Stomach (tissue), 8 donors: ENCODE measurements at regions not wholly inside any gene's neighbourhood (a gene's known extent, or its start where the extent isn't known, plus 50 kb on each side); places are given as distances from the start of the nearest gene placed in this dataset.
A peak's percentile ranks its signal among the peaks of the same experiment; 100 is the strongest.

Source experiments
- DNase-seq, 2 donors: peaks; one replicate each; pipeline versions ENCODE4 v3.0.0 to v3.0.0-alpha.2; 2013 to 2019
- H3K27ac ChIP-seq, 5 donors: fragments of 200-600 bp in 4 of 5; sonication (generic) in 4 of 5; one replicate each; pipeline ENCODE4 v1.5.1; 2013 to 2019; ENCODE audit warnings: mild to moderate bottlenecking in 1 of 5, moderate library complexity in 1 of 5
- H3K27me3 ChIP-seq, 3 donors: fragments of 200-600 bp; sonication (generic); one replicate each; pipeline ENCODE4 v1.5.1; 2017 to 2019; ENCODE audit warnings: mixed run types in 1 of 3
- H3K36me3 ChIP-seq, 4 donors: fragments of 200-600 bp; sonication (generic); 1 replicate in 3 of 4; 2 replicates in 1 of 4; pipeline ENCODE4 v1.5.1; 2016 to 2019
- H3K4me1 ChIP-seq, 4 donors: fragments of 200-600 bp; sonication (generic); one replicate each; pipeline ENCODE4 v1.5.1; 2016 to 2019
- H3K4me3 ChIP-seq, 4 donors: fragments of 200-600 bp; sonication (generic) in 3 of 4; one replicate each; pipeline ENCODE4 v1.5.1; 2016 to 2019; ENCODE audit warnings: mild to moderate bottlenecking in 1 of 4
- H3K9me3 ChIP-seq, 4 donors: fragments of 200-600 bp; sonication (generic); one replicate each; pipeline ENCODE4 v1.5.1; 2016 to 2019
- CTCF ChIP-seq, 7 experiments: fragments of 450-650 bp in 4 of 7; fragments of 200-600 bp in 3 of 7; sonication (generic) in 3 of 7; IDR thresholded peaks; one replicate each; pipeline ENCODE4 v1.5.1; 2016 to 2019; ENCODE audit warnings: antibody characterized with exemption in 7 of 7, control low read depth in 2 of 7, mild to moderate bottlenecking in 1 of 7
- EP300 ChIP-seq: sonication (generic); formaldehyde crosslinking; IDR thresholded peaks from one replicate; pipeline ENCODE4 v1.6.1; 2017; ENCODE audit warnings: antibody characterized with exemption
- POLR2A ChIP-seq, 4 donors: fragments of 450-650 bp; IDR thresholded peaks; one replicate each; pipeline ENCODE4 v1.6.1; 2016; ENCODE audit warnings: antibody characterized with exemption in 4 of 4, control low read depth in 2 of 4, mild to moderate bottlenecking in 1 of 4, moderate library complexity in 1 of 4
- POLR2AphosphoS5 ChIP-seq, 3 donors: sonication (generic); formaldehyde crosslinking; IDR thresholded peaks; one replicate each; pipeline ENCODE4 v1.6.1; 2016; ENCODE audit warnings: antibody characterized with exemption in 3 of 3
- WGBS, 5 donors: extraction: QIAGEN DNeasy Blood & Tissue Kit in 3 of 5; methylation state at CpG; one replicate each; pipeline versions ENCODE4 v1.1.5 to v1.1.7; 2013 to 2018; 5-methylcytosine and 5-hydroxymethylcytosine counted together
- intact Hi-C: fragments of 100-400 bp; cut with DNase I; formaldehyde crosslinking; loops from one replicate; pipeline ENCODE4 v1.15.1; 2023; ENCODE audit warnings: low total_unique reads
- donor health status: healthy with polysubstance abuse.
- donor health status: Bipolar disorder and iron deficiency.
- donor health status: healthy.

- Histone ChIP-seq H3K4me3 (no peak overlapping the region), H3K27ac (no peak overlapping the region), H3K4me1 (peaks cover 0 to 10% (median 4%) of the 10 kb centered on the region in 4 donors), H3K27me3 (peaks cover 0 to 14% (median 0%) of the 10 kb centered on the region in 3 donors), H3K9me3 (no peaks in the 10 kb centered on the region), H3K36me3 (no peaks in the 10 kb centered on the region)
- TF ChIP-seq POLR2AphosphoS5 (IDR thresholded peaks at IDR 0.05): no peak
- TF ChIP-seq CTCF (IDR thresholded peaks at IDR 0.05): no peak
- TF ChIP-seq POLR2A (IDR thresholded peaks at IDR 0.05): no peak
- TF ChIP-seq EP300: no peak
- 68 to 79% (median 73%) methylated on average over 11 of the region's 11 CpGs for WGBS, 5 donors
- no peak for DNase-seq
- intact Hi-C loops: no loop called here
Observed at GRCh38 chr11:71343828-71344400, 91.5 kb upstream of the SHANK2 start.

- WGBS, 5 donors: 67 to 71% (median 68%) methylated on average over 19 to 20 of the region's 20 CpGs
- TF ChIP-seq POLR2A (IDR thresholded peaks at IDR 0.05): no peak
- TF ChIP-seq CTCF (IDR thresholded peaks at IDR 0.05): peak in 4 of 7 experiments; percentile 35 to 58 (median 52)
- TF ChIP-seq POLR2AphosphoS5 (IDR thresholded peaks at IDR 0.05): no peak
- no peak for TF ChIP-seq EP300
- H3K4me3 ChIP-seq: no peak overlapping the region
- intact Hi-C loops: no loop called here
- no peaks in the 10 kb centered on the region for H3K9me3 ChIP-seq
- H3K27ac ChIP-seq: no peak overlapping the region
- peak; percentile 58 to 77 for DNase-seq
- H3K36me3 ChIP-seq: no peaks in the 10 kb centered on the region
- peaks cover 0 to 16% (median 8%) of the 10 kb centered on the region in 4 donors for H3K4me1 ChIP-seq
- H3K27me3 ChIP-seq: peaks cover 0 to 9% (median 0%) of the 10 kb centered on the region in 3 donors
Observed at GRCh38 chr11:71342951-71343827, 90.8 kb upstream of the SHANK2 start.

GRCh38 chr11:71342116-71342515 is 89.7 kb upstream of the SHANK2 start:
- 77 to 84% (median 81%) methylated on average over 13 of the region's 13 CpGs for WGBS, 5 donors
- intact Hi-C loops: no loop called here

More at GRCh38 chr11:71342116-71342515, 89.7 kb upstream of the SHANK2 start:
- no peak for TF ChIP-seq POLR2AphosphoS5 (IDR thresholded peaks at IDR 0.05)
- no peak for TF ChIP-seq CTCF (IDR thresholded peaks at IDR 0.05)
- no peak for TF ChIP-seq EP300
- no peak for TF ChIP-seq POLR2A (IDR thresholded peaks at IDR 0.05)
- peaks cover 0 to 9% (median 0%) of the 10 kb centered on the region in 3 donors for H3K27me3 ChIP-seq
- H3K36me3 ChIP-seq: no peaks in the 10 kb centered on the region
- no peak for DNase-seq
- peaks cover 0 to 17% (median 8%) of the 10 kb centered on the region in 4 donors for H3K4me1 ChIP-seq
- H3K9me3 ChIP-seq: no peaks in the 10 kb centered on the region
- no peak overlapping the region for H3K4me3 ChIP-seq
- H3K27ac ChIP-seq: no peak overlapping the region
